GM08714 (cell line): ENCODE measurements at regions not wholly inside any gene's neighbourhood (a gene's known extent, or its start where the extent isn't known, plus 50 kb on each side); places are given as distances from the start of the nearest gene placed in this dataset.

Experiments used
- H3K4me3 ChIP-seq: fragments of 200-500 bp; sonication (Bioruptor generic); 2 replicates; pipeline ENCODE4 v1.5.1; 2014; ENCODE audit warnings: mild to moderate bottlenecking, low read length, inconsistent platforms
- ZNF274 ChIP-seq: IDR thresholded peaks from 2 replicates; pipeline ENCODE4 v1.6.1; 2012; ENCODE audit warnings: mild to moderate bottlenecking, low read depth, low read length

DNA sequence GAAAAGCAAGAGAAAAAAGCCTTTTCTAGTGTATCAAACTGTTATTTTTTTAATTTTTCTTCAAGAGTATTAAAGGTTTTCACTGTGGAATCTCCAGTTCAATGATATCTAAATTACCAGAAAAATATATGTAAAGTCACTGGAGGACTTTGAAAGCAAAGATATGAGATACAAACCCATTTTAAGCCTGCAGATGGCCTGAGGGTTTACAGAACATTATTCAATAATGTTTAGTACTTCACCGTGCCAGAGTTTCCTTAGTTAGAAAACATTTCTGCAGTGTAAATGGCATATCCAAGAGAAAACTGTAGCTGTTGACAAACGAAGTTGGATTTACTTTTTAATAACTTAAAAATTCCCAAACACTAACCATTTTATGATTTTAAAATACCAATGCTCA is 529.4 kb upstream of the AGTR1 start:
- TF ChIP-seq ZNF274 = no peak
- no peak overlapping the region for H3K4me3 ChIP-seq

- H3K4me3 ChIP-seq = no peak overlapping the region
- TF ChIP-seq ZNF274 = no peak
Observed at GRCh38 chr3:148173851-148174250, 523.9 kb upstream of the AGTR1 start.

GRCh38 chr3:148175214-148175613 is 522.5 kb upstream of the AGTR1 start:
- H3K4me3 ChIP-seq = no peak overlapping the region
- TF ChIP-seq ZNF274 = no peak

GRCh38 chr3:148178503-148178902 is 519.2 kb upstream of the AGTR1 start:
- no peak for TF ChIP-seq ZNF274
- H3K4me3 ChIP-seq = no peak overlapping the region

- TF ChIP-seq ZNF274 = no peak
Observed at GRCh38 chr3:148184798-148185197, 512.9 kb upstream of the AGTR1 start.

DNA sequence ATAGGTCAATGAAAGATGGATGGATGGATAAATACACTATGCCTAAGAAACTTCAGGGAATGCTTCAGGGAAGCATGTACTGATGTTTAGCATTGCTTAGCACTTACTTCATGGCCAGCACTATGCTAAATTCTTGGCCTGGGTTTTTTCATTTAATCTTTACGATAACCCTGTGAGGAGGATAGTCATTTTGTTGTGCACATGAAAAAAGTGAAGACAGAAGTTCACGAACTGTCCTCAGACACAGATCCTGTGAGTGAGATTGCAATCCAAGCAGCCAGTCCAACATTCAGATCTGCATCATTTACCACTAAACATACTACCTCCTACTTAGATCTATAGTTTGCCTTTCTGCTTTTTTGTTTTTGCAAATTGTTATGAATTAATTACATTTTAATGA is 510.8 kb upstream of the AGTR1 start:
- TF ChIP-seq ZNF274 = no peak
- H3K4me3 ChIP-seq = no peak overlapping the region

More at GRCh38 chr3:148184798-148185197, 512.9 kb upstream of the AGTR1 start:
- no peak overlapping the region for H3K4me3 ChIP-seq

DNA sequence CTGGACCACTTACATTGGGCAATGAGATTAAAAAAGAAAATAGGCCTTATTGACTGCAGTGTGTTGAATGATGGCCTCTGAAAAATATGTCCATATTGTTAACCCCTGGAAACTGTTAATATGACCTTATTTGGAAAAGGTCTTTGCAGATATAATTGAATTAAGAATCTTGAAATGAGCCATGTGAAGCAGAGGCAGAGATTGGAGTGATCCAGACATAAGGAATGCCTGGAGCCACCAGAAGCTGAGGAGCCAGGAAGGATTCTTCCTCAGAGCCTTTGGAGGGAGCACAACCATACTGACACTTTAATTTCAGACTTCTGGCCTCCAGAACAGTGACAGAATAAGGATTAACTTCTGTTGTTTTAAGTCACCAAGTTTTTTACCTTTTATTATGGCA is 510.4 kb upstream of the AGTR1 start:
- no peak overlapping the region for H3K4me3 ChIP-seq
- TF ChIP-seq ZNF274 = no peak

DNA sequence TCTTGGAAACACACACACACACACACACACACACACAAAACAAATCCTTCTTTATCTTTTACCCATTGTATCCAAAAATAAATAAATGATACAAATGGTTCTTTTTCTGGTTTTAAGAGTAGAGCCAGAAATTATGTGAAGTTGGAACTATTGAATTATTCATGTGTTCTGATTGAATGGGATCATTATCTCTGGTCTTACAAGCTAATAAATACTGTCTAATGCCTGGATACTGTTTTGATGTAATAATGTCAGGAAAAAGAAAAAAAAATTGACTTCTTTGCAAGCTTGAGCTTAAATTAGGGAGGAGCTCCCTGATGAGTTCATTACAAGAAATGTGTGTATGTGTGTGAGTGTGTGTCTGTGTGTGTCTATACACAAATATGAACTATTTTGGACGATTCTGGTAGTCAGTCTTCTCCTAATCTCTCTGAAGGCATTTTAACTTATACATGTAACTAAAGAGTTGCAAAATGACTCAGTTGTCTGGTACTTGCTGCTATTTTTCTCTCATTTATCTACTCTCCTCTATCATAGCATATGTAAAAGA is 507.2 kb upstream of the AGTR1 start:
- no peak for TF ChIP-seq ZNF274

DNA sequence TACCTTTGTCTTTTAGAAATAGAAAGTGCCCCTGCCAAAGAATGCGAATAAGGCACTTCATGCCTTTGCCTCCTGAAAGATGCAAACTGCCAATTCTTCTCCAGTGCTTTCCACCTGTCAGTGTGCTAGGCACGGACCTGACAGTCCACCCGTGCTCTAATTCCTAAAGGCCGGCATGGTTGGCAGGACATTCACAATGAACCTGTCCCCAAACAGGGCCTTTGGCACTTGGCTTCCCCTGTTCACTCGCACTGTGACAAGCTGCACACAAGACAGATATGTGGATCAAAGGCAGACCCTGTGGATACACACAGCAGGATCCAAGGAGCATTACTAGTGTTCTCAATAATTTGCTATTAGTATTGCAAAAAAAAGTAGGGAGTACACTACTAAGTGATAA is 505.7 kb upstream of the AGTR1 start:
- no peak for TF ChIP-seq ZNF274
- H3K4me3 ChIP-seq = no peak overlapping the region

More for the DNA sequence above, 507.2 kb upstream of the AGTR1 start:
- no peak overlapping the region for H3K4me3 ChIP-seq

- TF ChIP-seq ZNF274 = no peak
- no peak overlapping the region for H3K4me3 ChIP-seq
Observed at GRCh38 chr3:148197061-148197460, 500.6 kb upstream of the AGTR1 start.

DNA sequence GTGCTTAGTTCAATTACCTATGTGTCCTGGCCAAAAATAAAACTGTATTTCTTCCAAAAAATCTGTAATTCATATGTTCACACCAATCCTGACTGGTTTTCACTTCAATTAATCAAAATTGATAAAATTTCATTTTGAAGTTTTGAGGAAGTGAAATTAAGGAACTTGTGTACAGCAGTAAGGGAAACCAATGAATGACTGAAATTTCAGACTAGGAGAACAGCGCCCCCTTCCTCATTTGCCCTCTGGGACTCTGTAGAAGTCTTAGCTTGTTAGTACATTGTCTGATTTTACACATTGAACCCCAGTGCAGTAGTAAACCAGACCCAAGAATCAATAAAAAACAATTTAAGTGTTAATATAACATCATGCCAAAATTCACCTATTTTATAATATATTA is 495.3 kb upstream of the AGTR1 start:
- no peak for TF ChIP-seq ZNF274
- no peak overlapping the region for H3K4me3 ChIP-seq

- no peak for TF ChIP-seq ZNF274
- H3K4me3 ChIP-seq = no peak overlapping the region
Observed at GRCh38 chr3:148203297-148204010, 494.2 kb upstream of the AGTR1 start.

GRCh38 chr3:148204131-148204530 is 493.6 kb upstream of the AGTR1 start:
- no peak for TF ChIP-seq ZNF274
- H3K4me3 ChIP-seq = no peak overlapping the region

- no peak overlapping the region for H3K4me3 ChIP-seq
- no peak for TF ChIP-seq ZNF274
Observed at GRCh38 chr3:148205977-148206376, 491.7 kb upstream of the AGTR1 start.

DNA sequence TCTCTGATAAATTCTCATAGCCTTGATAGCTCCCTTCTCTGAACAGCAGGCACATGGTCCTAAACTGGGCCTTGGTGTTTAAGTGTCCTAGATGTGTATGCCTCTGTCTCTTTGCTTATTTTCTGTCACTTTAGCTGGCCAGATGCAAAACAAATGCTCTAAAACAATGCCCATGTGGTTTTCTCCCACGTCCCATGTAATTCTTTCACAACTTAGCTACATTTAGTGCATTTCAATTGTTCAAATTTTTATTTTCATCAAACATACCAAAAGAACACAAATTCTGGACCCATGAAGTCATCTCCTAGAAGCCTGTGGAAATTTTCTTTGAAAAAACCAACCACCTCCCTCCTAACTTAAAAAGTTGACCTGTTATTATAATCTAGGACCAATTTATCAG is 491.3 kb upstream of the AGTR1 start:
- no peak for TF ChIP-seq ZNF274
- no peak overlapping the region for H3K4me3 ChIP-seq

DNA sequence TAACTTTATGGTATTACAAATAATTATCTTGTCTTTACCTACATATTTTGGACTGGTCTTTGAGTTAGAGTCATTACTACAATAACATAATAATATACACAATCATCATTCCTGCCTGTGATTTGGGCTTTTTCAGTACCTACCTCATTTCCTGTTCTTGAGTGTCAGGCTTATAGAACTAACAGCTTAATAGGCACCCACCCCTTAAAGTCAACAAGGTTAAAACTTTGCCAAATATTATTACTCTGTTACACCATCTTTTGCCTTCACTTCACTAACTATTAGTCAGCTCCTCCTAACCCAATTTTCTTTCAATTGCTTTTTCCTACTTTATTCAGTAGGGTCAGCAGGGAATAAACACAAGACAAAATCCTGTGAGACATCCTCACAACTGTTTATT is 488.7 kb upstream of the AGTR1 start:
- H3K4me3 ChIP-seq = no peak overlapping the region
- TF ChIP-seq ZNF274 = no peak

DNA sequence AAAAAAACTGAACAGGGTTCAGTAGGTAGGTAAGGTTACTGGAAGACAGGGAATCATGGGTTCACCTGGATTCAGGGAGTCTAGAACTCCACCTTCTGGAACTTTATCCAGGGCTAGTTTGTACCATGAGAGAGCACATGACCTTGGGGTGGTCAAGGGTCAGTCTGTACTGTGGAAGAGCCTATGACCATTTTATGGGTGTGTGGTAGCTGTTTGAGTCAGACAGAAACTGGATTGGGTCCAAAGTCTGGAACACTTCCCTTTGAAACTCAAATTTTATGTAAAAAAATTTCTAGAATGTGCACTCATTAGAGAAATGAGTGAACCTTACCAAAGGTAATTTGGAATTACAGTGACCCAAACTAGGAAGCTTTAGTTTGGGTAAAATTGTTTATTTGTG is 486.0 kb upstream of the AGTR1 start:
- TF ChIP-seq ZNF274 = no peak
- H3K4me3 ChIP-seq = no peak overlapping the region
